ENCODE measurements at regions not wholly inside any gene's neighbourhood (a gene's known extent, or its start where the extent isn't known, plus 50 kb on each side); places are given as distances from the start of the nearest gene placed in this dataset.
"Not testable (repeated sequence)": the region's sequence is repeated elsewhere in the genome, so short reads cannot be mapped to it uniquely, and the experiment has no call there.

- DNase-seq (ENCODE audit: missing footprints); ATAC-seq; intact Hi-C loops (cut with DNase I): not testable (repeated sequence)
Observed at GRCh38 chr2:88802026-88802425, 110.6 kb downstream of the RPIA start.

- no peak for DNase-seq (ENCODE audit: missing footprints)
- intact Hi-C loops (cut with DNase I): no loop called here
- no peak for ATAC-seq
Observed at GRCh38 chr2:88807237-88807962, 115.9 kb downstream of the RPIA start.

GRCh38 chr2:88808083-88808482 is 116.6 kb downstream of the RPIA start:
- intact Hi-C loops (cut with DNase I): no loop called here
- no peak for DNase-seq (ENCODE audit: missing footprints)
- ATAC-seq: no peak

GRCh38 chr2:88808652-88809051 is 117.2 kb downstream of the RPIA start:
- intact Hi-C loops (cut with DNase I): no loop called here
- DNase-seq (ENCODE audit: missing footprints) (no peak), ATAC-seq (no peak)

- DNase-seq (ENCODE audit: missing footprints) (no peak), ATAC-seq (no peak)
- intact Hi-C loops (cut with DNase I): no loop called here
Observed at GRCh38 chr2:88809216-88809615, 117.7 kb downstream of the RPIA start.

GRCh38 chr2:88810017-88810416 is 118.5 kb downstream of the RPIA start:
- no peak for DNase-seq (ENCODE audit: missing footprints)
- no peak for ATAC-seq
- intact Hi-C loops (cut with DNase I): no loop called here

GRCh38 chr2:88810488-88810887 is 119.0 kb downstream of the RPIA start:
- DNase-seq (ENCODE audit: missing footprints) (no peak), ATAC-seq (no peak)
- intact Hi-C loops (cut with DNase I): no loop called here

GRCh38 chr2:88811233-88811632 is 119.8 kb downstream of the RPIA start:
- intact Hi-C loops (cut with DNase I): no loop called here
- ATAC-seq (no peak), DNase-seq (ENCODE audit: missing footprints) (no peak)

- intact Hi-C loops (cut with DNase I): no loop called here
- ATAC-seq (no peak), DNase-seq (ENCODE audit: missing footprints) (no peak)
Observed at GRCh38 chr2:88811681-88812080, 120.2 kb downstream of the RPIA start.

- no peak for ATAC-seq
- intact Hi-C loops (cut with DNase I): no loop called here
Observed at GRCh38 chr2:88813612-88814011, 122.1 kb downstream of the RPIA start.

GRCh38 chr2:88815282-88815681 is 123.8 kb downstream of the RPIA start:
- intact Hi-C loops (cut with DNase I): no loop called here
- DNase-seq (ENCODE audit: missing footprints) (no peak), ATAC-seq (no peak)

More at GRCh38 chr2:88813612-88814011, 122.1 kb downstream of the RPIA start:
- no peak for DNase-seq (ENCODE audit: missing footprints)

- no peak for ATAC-seq
- intact Hi-C loops (cut with DNase I): no loop called here
- no peak for DNase-seq (ENCODE audit: missing footprints)
Observed at GRCh38 chr2:88815697-88816096, 124.2 kb downstream of the RPIA start.

GRCh38 chr2:88818381-88818780 is 126.9 kb downstream of the RPIA start:
- no peak for ATAC-seq
- intact Hi-C loops (cut with DNase I): no loop called here

GRCh38 chr2:88824951-88825350 is 133.5 kb downstream of the RPIA start:
- no peak for ATAC-seq
- intact Hi-C loops (cut with DNase I): no loop called here
- DNase-seq (ENCODE audit: missing footprints): no peak

More at GRCh38 chr2:88818381-88818780, 126.9 kb downstream of the RPIA start:
- DNase-seq (ENCODE audit: missing footprints): no peak

GRCh38 chr2:88826399-88826798 is 134.9 kb downstream of the RPIA start:
- DNase-seq (ENCODE audit: missing footprints) (no peak), ATAC-seq (no peak)
- intact Hi-C loops (cut with DNase I): no loop called here

GRCh38 chr2:88827821-88828220 is 136.3 kb downstream of the RPIA start:
- DNase-seq (ENCODE audit: missing footprints): no peak
- ATAC-seq: no peak
- intact Hi-C loops (cut with DNase I): no loop called here

GRCh38 chr2:88828397-88829137 is 137.1 kb downstream of the RPIA start:
- intact Hi-C loops (cut with DNase I): no loop called here
- no peak for DNase-seq (ENCODE audit: missing footprints)
- peak; percentile 57 for ATAC-seq

GRCh38 chr2:88829607-88830463 is 138.4 kb downstream of the RPIA start:
- intact Hi-C loops (cut with DNase I): loop anchor here (5.0 kb wide), 1 partner anchor 93 kb away; no protein-coding TSS in a partner anchor
- ATAC-seq (no peak), DNase-seq (ENCODE audit: missing footprints) (no peak)

- DNase-seq (ENCODE audit: missing footprints) (no peak), ATAC-seq (no peak)
- intact Hi-C loops (cut with DNase I): loop anchor here (5.0 kb wide), 1 partner anchor 94 kb away; no protein-coding TSS in a partner anchor
Observed at GRCh38 chr2:88831071-88831791, 139.8 kb downstream of the RPIA start.

Data from Right ventricle myocardium inferior (tissue), 1 donor.